NT2/D1 (cell line): ENCODE measurements at regions not wholly inside any gene's neighbourhood (a gene's known extent, or its start where the extent isn't known, plus 50 kb on each side); places are given as distances from the start of the nearest gene placed in this dataset.
"Not testable (repeated sequence)": the region's sequence is repeated elsewhere in the genome, so short reads cannot be mapped to it uniquely, and the experiment has no call there.

ENCODE experiments used
- DNase-seq: peaks from one replicate; pipeline ENCODE4 v3.0.0-alpha.2; 2011; ENCODE audit warnings: low read depth, low spot score
- H3K27me3 ChIP-seq: 2 replicates; pipeline ENCODE4 v1.6.0; 2011; ENCODE audit warnings: mild to moderate bottlenecking; ENCODE audit not compliant: insufficient read length, insufficient read depth
- H3K36me3 ChIP-seq: 2 replicates; pipeline ENCODE4 v1.6.1; 2011; ENCODE audit warnings: mild to moderate bottlenecking, low read length, mixed read lengths; ENCODE audit not compliant: insufficient read depth, insufficient read length
- H3K4me1 ChIP-seq: 2 replicates; pipeline ENCODE4 v1.5.1; 2011; ENCODE audit not compliant: insufficient read depth, insufficient read length
- H3K4me3 ChIP-seq: 2 replicates; pipeline ENCODE4 v1.5.1; 2011; ENCODE audit warnings: low read depth; ENCODE audit not compliant: insufficient read length
- H3K9ac ChIP-seq: 2 replicates; pipeline ENCODE4 v1.6.0; 2011; ENCODE audit warnings: low read depth; ENCODE audit not compliant: insufficient read length
- H3K9me3 ChIP-seq: 2 replicates; pipeline ENCODE4 v1.5.1; 2011; ENCODE audit warnings: mild to moderate bottlenecking, low read length; ENCODE audit not compliant: insufficient read depth

GRCh38 chr1:120465900-120466299, 51.1 kb downstream of the NBPF8 start:
- not testable (repeated sequence) for H3K9ac ChIP-seq, H3K4me3 ChIP-seq, H3K4me1 ChIP-seq, H3K9me3 ChIP-seq, DNase-seq, H3K27me3 ChIP-seq
- H3K36me3 ChIP-seq: peaks cover 15% of the 10 kb centered on the region

- not testable (repeated sequence) for H3K9me3 ChIP-seq, H3K9ac ChIP-seq, H3K27me3 ChIP-seq, H3K4me3 ChIP-seq, H3K4me1 ChIP-seq, DNase-seq, H3K36me3 ChIP-seq
These were observed 62.8 kb downstream of the NBPF8 start for GRCh38 chr1:120477663-120478062.

- H3K4me3 ChIP-seq, H3K9me3 ChIP-seq, DNase-seq, H3K4me1 ChIP-seq, H3K27me3 ChIP-seq, H3K36me3 ChIP-seq, H3K9ac ChIP-seq: not testable (repeated sequence)
These were observed 63.6 kb downstream of the NBPF8 start for GRCh38 chr1:120478400-120478799.

GRCh38 chr1:120487542-120487941, 72.7 kb downstream of the NBPF8 start:
- H3K4me1 ChIP-seq, H3K4me3 ChIP-seq, H3K9ac ChIP-seq, DNase-seq, H3K36me3 ChIP-seq, H3K9me3 ChIP-seq, H3K27me3 ChIP-seq: not testable (repeated sequence)

GRCh38 chr1:120489217-120489616, 74.4 kb downstream of the NBPF8 start:
- H3K9ac ChIP-seq, H3K36me3 ChIP-seq, H3K4me3 ChIP-seq, DNase-seq, H3K27me3 ChIP-seq, H3K9me3 ChIP-seq, H3K4me1 ChIP-seq: not testable (repeated sequence)

GRCh38 chr1:120497145-120497544, 82.3 kb downstream of the NBPF8 start:
- not testable (repeated sequence) for H3K9me3 ChIP-seq, H3K9ac ChIP-seq, H3K4me1 ChIP-seq, H3K27me3 ChIP-seq, DNase-seq, H3K36me3 ChIP-seq, H3K4me3 ChIP-seq

GRCh38 chr1:120503284-120503683, 88.4 kb downstream of the NBPF8 start:
- not testable (repeated sequence) for H3K4me1 ChIP-seq, H3K9me3 ChIP-seq, H3K36me3 ChIP-seq, H3K27me3 ChIP-seq, DNase-seq, H3K4me3 ChIP-seq, H3K9ac ChIP-seq

- not testable (repeated sequence) for H3K9me3 ChIP-seq, DNase-seq, H3K4me3 ChIP-seq, H3K27me3 ChIP-seq, H3K36me3 ChIP-seq, H3K4me1 ChIP-seq, H3K9ac ChIP-seq
These were observed 91.5 kb downstream of the NBPF8 start for GRCh38 chr1:120506352-120506751.

GRCh38 chr1:120508351-120508750, 93.5 kb downstream of the NBPF8 start:
- not testable (repeated sequence) for DNase-seq, H3K27me3 ChIP-seq, H3K9me3 ChIP-seq, H3K4me3 ChIP-seq, H3K9ac ChIP-seq, H3K4me1 ChIP-seq
- peaks cover 13% of the 10 kb centered on the region for H3K36me3 ChIP-seq

- not testable (repeated sequence) for H3K4me3 ChIP-seq, H3K27me3 ChIP-seq, H3K4me1 ChIP-seq, H3K9ac ChIP-seq, DNase-seq, H3K9me3 ChIP-seq
- H3K36me3 ChIP-seq: peaks cover 13% of the 10 kb centered on the region
These were observed 94.4 kb downstream of the NBPF8 start for GRCh38 chr1:120509258-120509657.

- not testable (repeated sequence) for H3K9me3 ChIP-seq, H3K27me3 ChIP-seq, H3K4me1 ChIP-seq, H3K9ac ChIP-seq, DNase-seq, H3K4me3 ChIP-seq
- peaks cover 15% of the 10 kb centered on the region for H3K36me3 ChIP-seq
These were observed 98.3 kb downstream of the NBPF8 start for GRCh38 chr1:120513099-120513498.

- H3K9me3 ChIP-seq, H3K27me3 ChIP-seq, H3K4me3 ChIP-seq, H3K9ac ChIP-seq, DNase-seq, H3K4me1 ChIP-seq: not testable (repeated sequence)
- peaks cover 15% of the 10 kb centered on the region for H3K36me3 ChIP-seq
These were observed 98.7 kb downstream of the NBPF8 start for GRCh38 chr1:120513531-120513930.

GRCh38 chr1:120519196-120519595, 104.4 kb downstream of the NBPF8 start:
- H3K9ac ChIP-seq, H3K4me1 ChIP-seq, DNase-seq, H3K9me3 ChIP-seq, H3K27me3 ChIP-seq, H3K36me3 ChIP-seq, H3K4me3 ChIP-seq: not testable (repeated sequence)
